ENCODE measurements at regions not wholly inside any gene's neighbourhood (a gene's known extent, or its start where the extent isn't known, plus 50 kb on each side); places are given as distances from the start of the nearest gene placed in this dataset.

DNA sequence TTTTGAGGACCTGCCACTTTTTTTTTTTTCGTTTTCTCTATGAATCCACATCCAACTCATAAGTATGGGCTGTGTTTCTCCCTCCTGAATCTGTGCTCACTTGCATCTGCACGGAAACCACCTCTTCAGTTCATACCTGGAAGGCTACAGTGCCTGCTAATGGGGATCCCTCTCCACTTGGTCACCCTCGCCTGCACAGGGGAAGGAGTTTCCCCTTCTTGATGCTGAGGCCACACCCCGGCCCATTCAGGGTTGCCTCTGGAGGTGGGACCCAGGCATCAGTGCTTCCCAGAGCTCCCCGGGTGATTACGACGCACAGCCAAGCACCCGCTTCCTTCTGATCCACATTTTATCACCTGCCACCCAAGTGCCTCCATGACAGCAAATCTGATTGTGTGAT, 85.9 kb upstream of the TBC1D3K start:
- H3K4me3 ChIP-seq (ENCODE audit: low read depth, low read length): no peak overlapping the region
- no peak for DNase-seq (ENCODE audit: low read depth)
- TF ChIP-seq, protein P1, sequence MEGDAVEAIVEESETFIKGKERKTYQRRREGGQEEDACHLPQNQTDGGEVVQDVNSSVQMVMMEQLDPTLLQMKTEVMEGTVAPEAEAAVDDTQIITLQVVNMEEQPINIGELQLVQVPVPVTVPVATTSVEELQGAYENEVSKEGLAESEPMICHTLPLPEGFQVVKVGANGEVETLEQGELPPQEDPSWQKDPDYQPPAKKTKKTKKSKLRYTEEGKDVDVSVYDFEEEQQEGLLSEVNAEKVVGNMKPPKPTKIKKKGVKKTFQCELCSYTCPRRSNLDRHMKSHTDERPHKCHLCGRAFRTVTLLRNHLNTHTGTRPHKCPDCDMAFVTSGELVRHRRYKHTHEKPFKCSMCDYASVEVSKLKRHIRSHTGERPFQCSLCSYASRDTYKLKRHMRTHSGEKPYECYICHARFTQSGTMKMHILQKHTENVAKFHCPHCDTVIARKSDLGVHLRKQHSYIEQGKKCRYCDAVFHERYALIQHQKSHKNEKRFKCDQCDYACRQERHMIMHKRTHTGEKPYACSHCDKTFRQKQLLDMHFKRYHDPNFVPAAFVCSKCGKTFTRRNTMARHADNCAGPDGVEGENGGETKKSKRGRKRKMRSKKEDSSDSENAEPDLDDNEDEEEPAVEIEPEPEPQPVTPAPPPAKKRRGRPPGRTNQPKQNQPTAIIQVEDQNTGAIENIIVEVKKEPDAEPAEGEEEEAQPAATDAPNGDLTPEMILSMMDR (IDR thresholded peaks at IDR 0.05; ENCODE audit: insufficient read depth, low read depth, low read length): no peak

DNA sequence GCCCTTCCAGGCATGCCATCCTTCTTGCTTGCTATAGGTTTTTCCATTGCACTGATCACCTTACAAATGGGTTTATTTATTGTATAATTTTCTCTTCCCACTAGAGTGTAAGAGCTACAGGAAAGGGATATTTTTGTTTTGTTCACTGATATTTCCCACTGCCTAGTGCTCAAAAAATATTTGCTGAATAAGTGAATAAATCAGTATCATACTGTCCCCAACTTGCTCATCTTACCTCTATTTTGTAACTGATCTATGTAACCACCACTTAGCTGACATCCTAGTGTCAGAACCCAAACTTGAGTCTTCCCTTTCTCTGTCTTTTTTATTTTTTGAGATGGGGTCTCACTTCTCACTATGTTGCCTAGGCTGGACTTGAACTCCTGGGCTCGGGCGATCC, 87.6 kb upstream of the TBC1D3K start:
- TF ChIP-seq, protein P1 (IDR thresholded peaks at IDR 0.05; ENCODE audit: insufficient read depth, low read depth, low read length): no peak

DNA sequence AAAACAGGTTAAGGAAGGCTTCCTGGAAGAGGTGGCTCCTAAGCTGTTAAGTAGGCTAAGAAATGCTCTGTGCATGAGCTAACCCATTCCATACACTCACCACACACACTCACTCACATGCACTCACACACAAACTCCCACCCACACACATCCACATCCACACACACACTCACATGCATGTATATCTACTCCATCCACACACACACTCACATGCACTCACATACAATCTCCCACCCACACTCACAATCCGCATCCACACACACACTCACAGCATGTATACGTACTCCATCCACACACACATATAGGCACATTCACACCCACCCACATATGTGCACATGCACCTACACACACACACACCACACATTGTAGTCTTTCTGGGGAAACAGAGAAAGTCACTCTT, 89.3 kb upstream of the HNF1B start:
- DNase-seq (ENCODE audit: low read depth): no peak
- TF ChIP-seq, protein P1 (IDR thresholded peaks at IDR 0.05; ENCODE audit: insufficient read depth, low read depth, low read length): no peak
- H3K4me3 ChIP-seq (ENCODE audit: low read depth, low read length): no peak overlapping the region

More for the DNA sequence above, 87.6 kb upstream of the TBC1D3K start:
- DNase-seq (ENCODE audit: low read depth): no peak
- no peak overlapping the region for H3K4me3 ChIP-seq (ENCODE audit: low read depth, low read length)

DNA sequence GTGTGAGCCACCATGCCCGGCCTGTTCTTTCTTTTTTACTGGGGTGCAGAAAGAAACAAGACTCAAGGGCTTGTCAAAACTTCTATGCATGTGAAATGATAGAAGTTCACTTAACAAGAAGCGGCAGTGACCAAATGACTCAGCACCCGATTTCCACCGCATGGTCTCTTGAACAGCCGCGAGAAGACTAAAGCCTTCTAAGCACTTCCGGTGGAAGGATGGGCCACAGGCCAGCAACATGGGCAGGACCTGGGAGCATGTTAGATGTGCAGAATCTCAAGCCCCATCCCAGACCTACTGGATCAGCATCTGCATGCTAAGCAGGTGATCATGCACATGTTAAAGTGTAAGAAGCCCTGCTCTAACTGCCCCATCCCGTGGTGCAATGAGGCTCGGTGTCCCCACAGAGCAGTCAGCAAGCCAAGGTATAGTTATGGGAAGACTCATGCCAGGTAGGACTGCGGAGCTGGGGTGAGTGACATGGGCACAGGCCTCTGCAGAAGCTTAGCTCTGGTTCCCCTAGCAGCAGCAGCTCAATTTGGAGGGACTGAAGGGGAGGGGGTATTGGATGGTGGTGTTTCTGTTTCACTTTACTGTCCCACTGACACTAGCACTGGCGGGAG, 88.5 kb upstream of the HNF1B start:
- no peak for DNase-seq (ENCODE audit: low read depth)
- no peak overlapping the region for H3K4me3 ChIP-seq (ENCODE audit: low read depth, low read length)
- TF ChIP-seq, protein P1 (IDR thresholded peaks at IDR 0.05; ENCODE audit: insufficient read depth, low read depth, low read length): no peak

DNA sequence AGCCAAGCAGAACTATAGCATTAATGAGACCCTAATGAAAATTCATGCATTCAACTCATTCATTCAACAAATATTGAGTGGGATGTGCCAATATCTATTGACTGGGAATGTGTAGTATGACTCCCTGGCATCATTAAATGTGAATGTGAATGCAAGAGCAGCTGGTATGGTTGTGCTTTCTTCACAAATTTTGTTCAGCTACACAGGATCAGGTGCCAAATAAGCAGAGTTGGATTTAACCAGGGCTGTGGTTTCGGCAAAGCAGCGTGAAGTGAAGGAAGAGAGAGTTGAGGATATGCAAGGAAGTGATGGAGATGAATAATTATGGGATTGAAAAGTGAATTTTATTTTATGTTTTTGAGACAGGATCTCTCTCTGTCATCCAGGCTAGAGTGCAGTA, 87.1 kb upstream of the HNF1B start:
- no peak overlapping the region for H3K4me3 ChIP-seq (ENCODE audit: low read depth, low read length)
- TF ChIP-seq, protein P1 (IDR thresholded peaks at IDR 0.05; ENCODE audit: insufficient read depth, low read depth, low read length): no peak
- DNase-seq (ENCODE audit: low read depth): no peak

DNA sequence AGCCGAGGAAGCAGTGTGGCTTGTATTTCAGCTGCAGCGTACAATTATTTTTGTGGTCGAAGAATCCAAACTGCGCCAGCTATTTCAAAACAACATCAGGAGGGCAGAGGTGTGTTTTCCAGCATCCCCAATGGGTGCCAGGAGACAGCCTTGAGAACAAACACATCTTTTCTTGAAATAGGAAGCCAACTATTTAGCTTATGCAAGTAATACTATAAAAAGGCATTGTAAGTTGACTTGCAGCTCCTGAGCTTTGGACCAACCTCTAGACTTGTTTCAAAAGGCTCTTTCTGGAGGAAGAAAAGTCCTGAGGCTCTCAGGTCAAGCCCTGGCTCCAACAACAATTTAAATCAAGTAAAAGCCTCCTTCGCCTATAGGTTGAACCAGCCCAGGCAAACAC, 86.6 kb upstream of the HNF1B start:
- H3K4me3 ChIP-seq (ENCODE audit: low read depth, low read length): no peak overlapping the region
- TF ChIP-seq, protein P1 (IDR thresholded peaks at IDR 0.05; ENCODE audit: insufficient read depth, low read depth, low read length): no peak
- DNase-seq (ENCODE audit: low read depth): no peak
